ENCODE measurements at regions not wholly inside any gene's neighbourhood (a gene's known extent, or its start where the extent isn't known, plus 50 kb on each side); places are given as distances from the start of the nearest gene placed in this dataset.

DNA sequence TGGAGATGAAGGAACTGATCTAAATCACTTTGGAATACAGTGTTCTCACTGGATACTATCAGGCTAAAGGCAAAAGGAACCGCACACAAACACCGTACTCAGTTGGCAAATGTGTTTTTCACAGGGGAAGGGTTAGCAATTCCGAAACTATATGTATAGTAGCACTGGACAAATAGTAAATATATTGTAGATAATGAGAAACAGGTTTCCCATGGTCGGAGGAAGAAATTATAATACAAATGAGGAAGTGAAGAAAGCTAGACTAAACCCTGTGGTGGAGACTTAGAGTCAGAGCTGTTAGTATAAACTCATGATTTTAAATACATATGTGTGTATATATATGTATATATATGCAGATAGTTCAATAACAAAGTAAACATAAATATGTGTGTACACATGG lies 414.1 kb upstream of the SALL1 start:
- no peaks in the 10 kb centered on the region for H3K36me3 Mint-ChIP-seq
- no peak overlapping the region for H3K4me3 Mint-ChIP-seq

GRCh38 chr16:51562891-51563290 lies 411.8 kb upstream of the SALL1 start:
- DNase-seq, result no peak

More for the DNA sequence above, 414.1 kb upstream of the SALL1 start:
- ATAC-seq (ENCODE audit: low read depth in 2 of 2), result no peak
- H3K36me3 ChIP-seq (ENCODE audit: control insufficient read depth, insufficient read depth, low read length), result no peaks in the 10 kb centered on the region
- H3K9me3 Mint-ChIP-seq, result peaks cover 0 to 14% (median 5%) of the 10 kb centered on the region in 7 donors
- no peaks in the 10 kb centered on the region for H3K4me1 ChIP-seq (ENCODE audit: control insufficient read depth, insufficient read depth, low read length, poor library complexity, severe bottlenecking)
- DNase-seq, result no peak
- H3K4me3 ChIP-seq (ENCODE audit: low read depth, low read length), result no peak overlapping the region
- H3K27me3 Mint-ChIP-seq, result no peaks in the 10 kb centered on the region
- H3K27me3 ChIP-seq (ENCODE audit: control insufficient read depth, insufficient read depth, low read length), result no peaks in the 10 kb centered on the region
- H3K4me1 Mint-ChIP-seq, result no peaks in the 10 kb centered on the region
- H3K27ac Mint-ChIP-seq, result no peak overlapping the region
- no peaks in the 10 kb centered on the region for H3K9me3 ChIP-seq (ENCODE audit: control insufficient read depth in 2 of 2, low read length in 2 of 2)
- no peak overlapping the region for H3K27ac ChIP-seq (ENCODE audit: insufficient read depth, low read length, poor library complexity, severe bottlenecking)

DNA sequence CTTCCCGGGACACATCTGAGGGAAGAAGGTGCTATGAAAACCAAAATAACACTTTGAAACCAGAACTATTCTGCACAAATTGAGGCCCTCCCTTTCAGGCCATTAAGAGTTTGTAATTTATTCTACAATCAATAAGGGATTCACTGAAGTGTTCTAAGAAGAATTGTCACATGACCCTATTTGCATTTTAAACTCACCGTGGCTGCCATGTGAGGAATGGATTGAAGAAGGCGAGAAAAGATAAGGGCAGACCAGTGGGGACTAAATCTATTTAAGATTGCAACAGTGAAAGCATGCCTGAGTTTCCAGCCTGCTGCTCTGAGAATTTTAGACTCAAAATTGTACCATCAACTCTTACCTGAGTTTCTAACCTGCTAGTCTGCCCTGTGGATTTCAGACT lies 408.8 kb upstream of the SALL1 start:
- no peaks in the 10 kb centered on the region for H3K36me3 Mint-ChIP-seq
- H3K27me3 Mint-ChIP-seq, result no peaks in the 10 kb centered on the region
- no peak overlapping the region for H3K27ac Mint-ChIP-seq

More at GRCh38 chr16:51562891-51563290, 411.8 kb upstream of the SALL1 start:
- Mint-ChIP-seq H3K4me3 (no peak overlapping the region), H3K36me3 (no peaks in the 10 kb centered on the region), H3K27me3 (no peaks in the 10 kb centered on the region), H3K9me3 (peaks cover 0 to 10% (median 7%) of the 10 kb centered on the region in 7 donors), H3K4me1 (no peaks in the 10 kb centered on the region), H3K27ac (no peak overlapping the region)
- Histone ChIP-seq H3K27me3 (ENCODE audit: control insufficient read depth, insufficient read depth, low read length) (no peaks in the 10 kb centered on the region), H3K4me1 (ENCODE audit: control insufficient read depth, insufficient read depth, low read length, poor library complexity, severe bottlenecking) (no peaks in the 10 kb centered on the region), H3K9me3 (ENCODE audit: control insufficient read depth in 2 of 2, low read length in 2 of 2) (no peaks in the 10 kb centered on the region), H3K4me3 (ENCODE audit: low read depth, low read length) (no peak overlapping the region), H3K27ac (ENCODE audit: insufficient read depth, low read length, poor library complexity, severe bottlenecking) (no peak overlapping the region), H3K36me3 (ENCODE audit: control insufficient read depth, insufficient read depth, low read length) (no peaks in the 10 kb centered on the region)
- no peak for ATAC-seq (ENCODE audit: low read depth in 2 of 2)

DNA sequence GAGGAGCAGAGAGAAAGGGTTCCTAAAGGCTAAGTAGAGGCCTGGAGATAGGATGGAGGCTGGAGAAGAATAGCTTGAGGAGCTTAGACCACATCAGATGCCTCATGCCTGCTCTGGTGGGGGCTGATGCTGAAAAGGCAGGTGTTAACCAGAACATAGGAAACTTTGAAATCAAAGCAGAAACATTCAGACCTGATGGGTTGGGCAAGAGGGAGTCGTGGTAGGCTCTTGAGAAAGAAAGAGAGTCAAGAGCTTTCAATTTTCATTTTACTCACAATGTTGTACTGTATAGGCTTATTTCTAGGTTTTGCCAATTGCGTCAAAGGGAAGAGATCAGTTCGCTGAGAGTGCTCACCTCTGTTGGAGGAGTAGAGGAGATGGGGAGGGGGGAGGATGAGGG lies 406.6 kb upstream of the SALL1 start:
- no peak for ATAC-seq (ENCODE audit: low read depth in 2 of 2)
- H3K36me3 ChIP-seq (ENCODE audit: control insufficient read depth, insufficient read depth, low read length), result no peaks in the 10 kb centered on the region
- peaks cover 0 to 8% (median 2%) of the 10 kb centered on the region in 7 donors for H3K9me3 Mint-ChIP-seq
- H3K4me3 ChIP-seq (ENCODE audit: low read depth, low read length), result no peak overlapping the region
- no peak overlapping the region for H3K27ac ChIP-seq (ENCODE audit: insufficient read depth, low read length, poor library complexity, severe bottlenecking)
- no peaks in the 10 kb centered on the region for H3K27me3 Mint-ChIP-seq
- peaks cover 0 to 2% (median 0%) of the 10 kb centered on the region in 4 donors for H3K4me1 Mint-ChIP-seq
- H3K4me3 Mint-ChIP-seq, result no peak overlapping the region
- H3K36me3 Mint-ChIP-seq, result no peaks in the 10 kb centered on the region
- no peaks in the 10 kb centered on the region for H3K9me3 ChIP-seq (ENCODE audit: control insufficient read depth in 2 of 2, low read length in 2 of 2)
- no peaks in the 10 kb centered on the region for H3K4me1 ChIP-seq (ENCODE audit: control insufficient read depth, insufficient read depth, low read length, poor library complexity, severe bottlenecking)
- no peak for DNase-seq
- no peak overlapping the region for H3K27ac Mint-ChIP-seq
- H3K27me3 ChIP-seq (ENCODE audit: control insufficient read depth, insufficient read depth, low read length), result no peaks in the 10 kb centered on the region

More for the DNA sequence above, 408.8 kb upstream of the SALL1 start:
- Histone ChIP-seq H3K36me3 (ENCODE audit: control insufficient read depth, insufficient read depth, low read length) (no peaks in the 10 kb centered on the region), H3K9me3 (ENCODE audit: control insufficient read depth in 2 of 2, low read length in 2 of 2) (no peaks in the 10 kb centered on the region), H3K4me3 (ENCODE audit: low read depth, low read length) (no peak overlapping the region), H3K4me1 (ENCODE audit: control insufficient read depth, insufficient read depth, low read length, poor library complexity, severe bottlenecking) (no peaks in the 10 kb centered on the region), H3K27me3 (ENCODE audit: control insufficient read depth, insufficient read depth, low read length) (no peaks in the 10 kb centered on the region), H3K27ac (ENCODE audit: insufficient read depth, low read length, poor library complexity, severe bottlenecking) (no peak overlapping the region)
- ATAC-seq (ENCODE audit: low read depth in 2 of 2), result no peak
- no peak overlapping the region for H3K4me3 Mint-ChIP-seq
- DNase-seq, result no peak
- H3K4me1 Mint-ChIP-seq, result peaks cover 0 to 2% (median 0%) of the 10 kb centered on the region in 4 donors
- H3K9me3 Mint-ChIP-seq, result peaks cover 0 to 8% (median 3%) of the 10 kb centered on the region in 7 donors

- H3K36me3 Mint-ChIP-seq, result no peaks in the 10 kb centered on the region
- no peaks in the 10 kb centered on the region for H3K9me3 ChIP-seq (ENCODE audit: control insufficient read depth in 2 of 2, low read length in 2 of 2)
- no peaks in the 10 kb centered on the region for H3K27me3 ChIP-seq (ENCODE audit: control insufficient read depth, insufficient read depth, low read length)
- H3K4me1 ChIP-seq (ENCODE audit: control insufficient read depth, insufficient read depth, low read length, poor library complexity, severe bottlenecking), result no peaks in the 10 kb centered on the region
- no peak overlapping the region for H3K27ac Mint-ChIP-seq
- no peaks in the 10 kb centered on the region for H3K27me3 Mint-ChIP-seq
- no peak overlapping the region for H3K4me3 ChIP-seq (ENCODE audit: low read depth, low read length)
- H3K27ac ChIP-seq (ENCODE audit: insufficient read depth, low read length, poor library complexity, severe bottlenecking), result no peak overlapping the region
- DNase-seq, result no peak
- H3K4me3 Mint-ChIP-seq, result no peak overlapping the region
- ATAC-seq (ENCODE audit: low read depth in 2 of 2), result no peak
- peaks cover 0 to 2% (median 0%) of the 10 kb centered on the region in 4 donors for H3K4me1 Mint-ChIP-seq
- no peaks in the 10 kb centered on the region for H3K36me3 ChIP-seq (ENCODE audit: control insufficient read depth, insufficient read depth, low read length)
- H3K9me3 Mint-ChIP-seq, result peaks cover 0 to 8% (median 2%) of the 10 kb centered on the region in 7 donors
Measured at GRCh38 chr16:51556694-51557340, 405.7 kb upstream of the SALL1 start.

DNA sequence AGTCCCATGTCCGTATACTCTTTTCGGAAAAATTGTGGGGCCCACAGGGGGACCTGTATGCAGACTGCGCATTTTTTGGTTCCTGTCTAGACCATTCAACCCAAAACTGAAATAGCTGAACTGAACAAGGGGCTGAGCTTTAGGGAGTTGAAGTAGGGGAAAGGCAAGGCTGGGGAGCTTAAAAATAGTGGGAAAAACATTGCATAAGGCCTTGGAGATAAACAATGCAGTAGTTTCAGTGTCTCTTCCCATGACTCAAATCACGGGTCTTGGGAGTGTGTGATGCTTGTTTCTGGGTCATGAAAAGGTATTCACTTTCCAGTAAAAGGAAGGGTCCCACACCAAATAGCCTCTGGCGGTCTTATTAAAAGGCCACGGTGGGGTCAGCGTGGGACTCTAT lies 402.8 kb upstream of the SALL1 start:
- H3K27me3 ChIP-seq (ENCODE audit: control insufficient read depth, insufficient read depth, low read length), result no peaks in the 10 kb centered on the region

DNA sequence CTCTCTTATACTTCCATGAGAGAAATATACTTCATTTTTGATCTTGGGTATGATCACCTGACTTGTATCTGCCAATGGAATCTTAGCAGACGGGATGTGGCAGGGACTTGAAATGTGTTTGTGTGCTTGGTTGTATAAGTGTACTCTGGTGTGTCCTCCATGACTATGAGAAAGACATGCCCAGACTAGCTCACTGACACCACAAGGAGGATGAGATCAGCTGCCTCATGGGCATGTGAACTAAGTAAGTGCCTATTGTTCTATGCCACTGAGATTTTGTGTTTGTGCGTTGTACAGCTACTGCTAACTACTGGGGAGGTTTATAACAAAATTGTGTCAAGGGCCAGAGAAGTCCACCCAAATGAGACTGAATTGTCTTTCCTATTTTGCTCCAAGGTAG lies 402.2 kb upstream of the SALL1 start:
- Mint-ChIP-seq H3K4me3 (no peak overlapping the region), H3K36me3 (no peaks in the 10 kb centered on the region), H3K4me1 (peaks cover 0 to 2% (median 0%) of the 10 kb centered on the region in 4 donors), H3K27ac (no peak overlapping the region), H3K9me3 (peaks cover 0 to 13% (median 2%) of the 10 kb centered on the region in 7 donors), H3K27me3 (no peaks in the 10 kb centered on the region)
- Histone ChIP-seq H3K36me3 (ENCODE audit: control insufficient read depth, insufficient read depth, low read length) (no peaks in the 10 kb centered on the region), H3K27ac (ENCODE audit: insufficient read depth, low read length, poor library complexity, severe bottlenecking) (no peak overlapping the region), H3K4me1 (ENCODE audit: control insufficient read depth, insufficient read depth, low read length, poor library complexity, severe bottlenecking) (no peaks in the 10 kb centered on the region), H3K4me3 (ENCODE audit: low read depth, low read length) (no peak overlapping the region), H3K27me3 (ENCODE audit: control insufficient read depth, insufficient read depth, low read length) (no peaks in the 10 kb centered on the region), H3K9me3 (ENCODE audit: control insufficient read depth in 2 of 2, low read length in 2 of 2) (no peaks in the 10 kb centered on the region)
- DNase-seq, result no peak
- ATAC-seq (ENCODE audit: low read depth in 2 of 2), result no peak

More for the DNA sequence above, 402.8 kb upstream of the SALL1 start:
- H3K36me3 Mint-ChIP-seq, result no peaks in the 10 kb centered on the region
- no peak overlapping the region for H3K4me3 Mint-ChIP-seq
- Histone ChIP-seq H3K9me3 (ENCODE audit: control insufficient read depth in 2 of 2, low read length in 2 of 2) (no peaks in the 10 kb centered on the region), H3K4me1 (ENCODE audit: control insufficient read depth, insufficient read depth, low read length, poor library complexity, severe bottlenecking) (no peaks in the 10 kb centered on the region), H3K36me3 (ENCODE audit: control insufficient read depth, insufficient read depth, low read length) (no peaks in the 10 kb centered on the region), H3K27ac (ENCODE audit: insufficient read depth, low read length, poor library complexity, severe bottlenecking) (no peak overlapping the region), H3K4me3 (ENCODE audit: low read depth, low read length) (no peak overlapping the region)
- no peaks in the 10 kb centered on the region for H3K27me3 Mint-ChIP-seq
- peaks cover 0 to 13% (median 2%) of the 10 kb centered on the region in 7 donors for H3K9me3 Mint-ChIP-seq
- ATAC-seq (ENCODE audit: low read depth in 2 of 2), result no peak
- peaks cover 0 to 2% (median 0%) of the 10 kb centered on the region in 4 donors for H3K4me1 Mint-ChIP-seq
- H3K27ac Mint-ChIP-seq, result no peak overlapping the region
- no peak for DNase-seq

DNA sequence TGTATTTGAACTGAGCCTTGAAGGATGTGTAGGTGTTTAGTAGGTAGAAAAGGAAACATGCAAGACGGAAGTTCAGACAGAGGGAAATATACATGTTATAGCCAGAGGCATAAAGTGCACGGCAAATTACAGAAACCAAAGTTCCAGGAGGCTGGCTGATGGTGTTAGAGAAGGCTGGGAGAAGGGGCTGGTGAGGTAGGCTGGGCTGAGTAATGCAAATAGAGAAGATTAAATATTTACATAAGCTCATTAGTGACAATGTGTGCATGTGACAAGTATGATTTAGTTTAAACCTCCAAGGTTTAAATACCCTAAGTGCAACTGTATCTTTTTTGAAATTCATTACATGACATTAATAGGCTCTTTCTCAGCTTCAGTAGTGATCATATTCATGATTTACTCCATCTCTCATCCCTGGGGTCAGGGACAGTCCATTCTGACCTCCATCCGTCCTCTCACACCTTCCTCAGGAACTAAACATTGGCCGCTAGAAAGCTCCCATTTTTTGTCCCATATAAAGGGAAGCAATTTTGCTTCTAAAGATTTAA lies 399.8 kb upstream of the SALL1 start:
- H3K9me3 ChIP-seq (ENCODE audit: control insufficient read depth in 2 of 2, low read length in 2 of 2), result no peaks in the 10 kb centered on the region
- no peak overlapping the region for H3K27ac Mint-ChIP-seq
- no peaks in the 10 kb centered on the region for H3K4me1 ChIP-seq (ENCODE audit: control insufficient read depth, insufficient read depth, low read length, poor library complexity, severe bottlenecking)
- H3K27me3 ChIP-seq (ENCODE audit: control insufficient read depth, insufficient read depth, low read length), result no peaks in the 10 kb centered on the region
- H3K4me3 Mint-ChIP-seq, result no peak overlapping the region
- no peaks in the 10 kb centered on the region for H3K36me3 ChIP-seq (ENCODE audit: control insufficient read depth, insufficient read depth, low read length)
- H3K4me3 ChIP-seq (ENCODE audit: low read depth, low read length), result no peak overlapping the region
- no peak for DNase-seq
- peaks cover 0 to 13% (median 0%) of the 10 kb centered on the region in 7 donors for H3K9me3 Mint-ChIP-seq
- ATAC-seq (ENCODE audit: low read depth in 2 of 2), result no peak
- no peaks in the 10 kb centered on the region for H3K36me3 Mint-ChIP-seq
- no peak overlapping the region for H3K27ac ChIP-seq (ENCODE audit: insufficient read depth, low read length, poor library complexity, severe bottlenecking)
- H3K27me3 Mint-ChIP-seq, result no peaks in the 10 kb centered on the region
- peaks cover 0 to 2% (median 0%) of the 10 kb centered on the region in 4 donors for H3K4me1 Mint-ChIP-seq

All from CD4-positive, CD25-positive, alpha-beta regulatory T cell (primary cell).